IMR-90 (cell line): ENCODE measurements at regions not wholly inside any gene's neighbourhood (a gene's known extent, or its start where the extent isn't known, plus 50 kb on each side); places are given as distances from the start of the nearest gene placed in this dataset.

Source experiments
- CHD1 ChIP-seq: IDR thresholded peaks from 2 replicates; pipeline ENCODE4 v1.6.1; 2012; ENCODE audit warnings: low read depth, low read length, improper control_type of control experiment
- POLR2A ChIP-seq: IDR thresholded peaks from 2 replicates; pipeline ENCODE4 v1.6.1; 2012; ENCODE audit warnings: mild to moderate bottlenecking, low read depth, low read length
- SMC3 ChIP-seq: fragments of 150-350 bp; IDR thresholded peaks from 2 replicates; pipeline ENCODE4 v1.6.1; 2016; ENCODE audit warnings: low read depth, mild to moderate bottlenecking, antibody characterized with exemption, low read length, moderate library complexity

GRCh38 chr18:79596446-79597175 is 83.0 kb upstream of the CTDP1 start:
- TF ChIP-seq CHD1: no peak
- no peak for TF ChIP-seq SMC3
- no peak for TF ChIP-seq POLR2A
